ENCODE measurements at regions not wholly inside any gene's neighbourhood (a gene's known extent, or its start where the extent isn't known, plus 50 kb on each side); places are given as distances from the start of the nearest gene placed in this dataset.

DNA sequence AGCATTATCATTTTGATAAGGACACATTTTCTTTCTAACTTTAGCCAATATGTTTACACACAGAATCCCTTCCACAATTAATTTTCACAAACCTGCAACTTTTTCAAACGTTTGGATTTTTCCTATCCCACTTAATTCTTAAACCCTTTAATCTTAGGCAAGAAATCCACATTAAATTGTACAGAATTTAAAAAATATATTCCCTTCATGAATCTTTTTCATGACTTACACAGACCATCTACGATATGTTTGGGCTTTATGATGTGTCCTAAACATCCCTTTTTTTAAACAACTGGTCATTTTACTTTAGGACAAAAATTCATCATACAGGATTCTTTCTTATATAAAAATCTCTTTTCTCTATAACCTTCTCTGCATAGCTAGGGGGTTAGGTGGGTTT is 241.5 kb upstream of the CNTNAP4 start:
- TF ChIP-seq, protein P1, sequence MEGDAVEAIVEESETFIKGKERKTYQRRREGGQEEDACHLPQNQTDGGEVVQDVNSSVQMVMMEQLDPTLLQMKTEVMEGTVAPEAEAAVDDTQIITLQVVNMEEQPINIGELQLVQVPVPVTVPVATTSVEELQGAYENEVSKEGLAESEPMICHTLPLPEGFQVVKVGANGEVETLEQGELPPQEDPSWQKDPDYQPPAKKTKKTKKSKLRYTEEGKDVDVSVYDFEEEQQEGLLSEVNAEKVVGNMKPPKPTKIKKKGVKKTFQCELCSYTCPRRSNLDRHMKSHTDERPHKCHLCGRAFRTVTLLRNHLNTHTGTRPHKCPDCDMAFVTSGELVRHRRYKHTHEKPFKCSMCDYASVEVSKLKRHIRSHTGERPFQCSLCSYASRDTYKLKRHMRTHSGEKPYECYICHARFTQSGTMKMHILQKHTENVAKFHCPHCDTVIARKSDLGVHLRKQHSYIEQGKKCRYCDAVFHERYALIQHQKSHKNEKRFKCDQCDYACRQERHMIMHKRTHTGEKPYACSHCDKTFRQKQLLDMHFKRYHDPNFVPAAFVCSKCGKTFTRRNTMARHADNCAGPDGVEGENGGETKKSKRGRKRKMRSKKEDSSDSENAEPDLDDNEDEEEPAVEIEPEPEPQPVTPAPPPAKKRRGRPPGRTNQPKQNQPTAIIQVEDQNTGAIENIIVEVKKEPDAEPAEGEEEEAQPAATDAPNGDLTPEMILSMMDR (IDR thresholded peaks at IDR 0.05) = no peak
- TF ChIP-seq POLR2A (IDR thresholded peaks at IDR 0.05) = no peak
